ENCODE measurements at regions not wholly inside any gene's neighbourhood (a gene's known extent, or its start where the extent isn't known, plus 50 kb on each side); places are given as distances from the start of the nearest gene placed in this dataset.

GRCh38 chr3:99330924-99331532 lies 307.4 kb upstream of the COL8A1 start:
- TF ChIP-seq TCF4 (CRISPR knock-in tag; IDR thresholded peaks at IDR 0.05; ENCODE audit: borderline replicate concordance): no peak
- no peak for TF ChIP-seq ZFP3 (CRISPR knock-in tag; IDR thresholded peaks at IDR 0.05)
- no peak for TF ChIP-seq CREB5 (CRISPR knock-in tag; IDR thresholded peaks at IDR 0.05; ENCODE audit: low read depth)
- no peak for TF ChIP-seq TSHZ2 (CRISPR knock-in tag; IDR thresholded peaks at IDR 0.05)
- TF ChIP-seq PATZ1 (CRISPR knock-in tag; IDR thresholded peaks at IDR 0.05; ENCODE audit: borderline replicate concordance): no peak
- TF ChIP-seq PPARA (CRISPR knock-in tag; IDR thresholded peaks at IDR 0.05; ENCODE audit: borderline replicate concordance): no peak
- no peak for TF ChIP-seq RARB (CRISPR knock-in tag; IDR thresholded peaks at IDR 0.05)
- no peak for TF ChIP-seq CSRNP3 (CRISPR knock-in tag; IDR thresholded peaks at IDR 0.05)
- TF ChIP-seq ZNF565 (CRISPR knock-in tag; conservative IDR thresholded peaks at IDR 0.05; ENCODE audit: low read depth): no peak
- no peak for TF ChIP-seq ESRRG (CRISPR knock-in tag; IDR thresholded peaks at IDR 0.05)

Data from SK-N-SH treated with all-trans-retinoic acid at 6 μM for 48 hours (cell line).